ENCODE measurements at regions not wholly inside any gene's neighbourhood (a gene's known extent, or its start where the extent isn't known, plus 50 kb on each side); places are given as distances from the start of the nearest gene placed in this dataset.

- DNase-seq (ENCODE audit: low read depth in 1 of 2, low spot score in 1 of 2) = no peak
Measured at GRCh38 chr5:4873652-4874051, 266.5 kb upstream of the ADAMTS16 start.

DNA sequence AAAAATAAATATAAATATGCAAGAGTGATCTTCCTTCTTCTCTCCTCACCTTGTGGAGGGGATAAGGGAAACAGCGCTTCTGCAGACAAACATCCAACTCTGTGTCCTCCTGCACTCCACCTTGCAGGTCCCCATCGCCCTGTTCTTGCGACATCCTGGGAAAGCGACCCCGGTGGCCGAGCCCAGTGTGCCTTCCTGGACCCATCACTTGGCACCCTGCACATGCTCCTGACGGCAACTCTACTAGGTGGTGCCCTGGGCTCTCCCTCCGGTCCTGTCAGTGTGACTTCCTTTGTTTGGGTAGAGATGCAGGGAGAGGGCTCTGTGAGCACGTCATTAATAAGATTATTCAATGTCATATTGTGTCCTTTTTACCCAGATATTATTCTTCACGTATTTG lies 266.0 kb upstream of the ADAMTS16 start:
- no peak overlapping the region for H3K4me3 ChIP-seq (replicated peaks; ENCODE audit: insufficient read depth, low read length)
- no peak overlapping the region for H3K27ac ChIP-seq (replicated peaks)
- TF ChIP-seq POLR2AphosphoS5 (IDR thresholded peaks at IDR 0.05; ENCODE audit: low read depth) (no peak), SPI1 (IDR thresholded peaks at IDR 0.05; ENCODE audit: borderline replicate concordance, low read depth) (no peak)
- no peak for DNase-seq (ENCODE audit: low read depth in 1 of 2, low spot score in 1 of 2)
- H3K27me3 ChIP-seq (ENCODE audit: insufficient read depth, poor library complexity, severe bottlenecking) = no peaks in the 10 kb centered on the region

More at GRCh38 chr5:4873652-4874051, 266.5 kb upstream of the ADAMTS16 start:
- TF ChIP-seq REST (IDR thresholded peaks at IDR 0.05; ENCODE audit: insufficient replicate concordance, low read depth) (no peak), POLR2AphosphoS5 (IDR thresholded peaks at IDR 0.05; ENCODE audit: low read depth) (no peak), GABPA (IDR thresholded peaks at IDR 0.05; ENCODE audit: low read depth) (no peak), SPI1 (IDR thresholded peaks at IDR 0.05; ENCODE audit: borderline replicate concordance, low read depth) (no peak)
- TF ChIP-seq, protein P1, sequence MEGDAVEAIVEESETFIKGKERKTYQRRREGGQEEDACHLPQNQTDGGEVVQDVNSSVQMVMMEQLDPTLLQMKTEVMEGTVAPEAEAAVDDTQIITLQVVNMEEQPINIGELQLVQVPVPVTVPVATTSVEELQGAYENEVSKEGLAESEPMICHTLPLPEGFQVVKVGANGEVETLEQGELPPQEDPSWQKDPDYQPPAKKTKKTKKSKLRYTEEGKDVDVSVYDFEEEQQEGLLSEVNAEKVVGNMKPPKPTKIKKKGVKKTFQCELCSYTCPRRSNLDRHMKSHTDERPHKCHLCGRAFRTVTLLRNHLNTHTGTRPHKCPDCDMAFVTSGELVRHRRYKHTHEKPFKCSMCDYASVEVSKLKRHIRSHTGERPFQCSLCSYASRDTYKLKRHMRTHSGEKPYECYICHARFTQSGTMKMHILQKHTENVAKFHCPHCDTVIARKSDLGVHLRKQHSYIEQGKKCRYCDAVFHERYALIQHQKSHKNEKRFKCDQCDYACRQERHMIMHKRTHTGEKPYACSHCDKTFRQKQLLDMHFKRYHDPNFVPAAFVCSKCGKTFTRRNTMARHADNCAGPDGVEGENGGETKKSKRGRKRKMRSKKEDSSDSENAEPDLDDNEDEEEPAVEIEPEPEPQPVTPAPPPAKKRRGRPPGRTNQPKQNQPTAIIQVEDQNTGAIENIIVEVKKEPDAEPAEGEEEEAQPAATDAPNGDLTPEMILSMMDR (IDR thresholded peaks at IDR 0.05; ENCODE audit: insufficient read depth, low read length) = no peak
- no peaks in the 10 kb centered on the region for H3K27me3 ChIP-seq (ENCODE audit: insufficient read depth, poor library complexity, severe bottlenecking)
- H3K27ac ChIP-seq (replicated peaks) = no peak overlapping the region
- H3K4me3 ChIP-seq (replicated peaks; ENCODE audit: insufficient read depth, low read length) = no peak overlapping the region

DNA sequence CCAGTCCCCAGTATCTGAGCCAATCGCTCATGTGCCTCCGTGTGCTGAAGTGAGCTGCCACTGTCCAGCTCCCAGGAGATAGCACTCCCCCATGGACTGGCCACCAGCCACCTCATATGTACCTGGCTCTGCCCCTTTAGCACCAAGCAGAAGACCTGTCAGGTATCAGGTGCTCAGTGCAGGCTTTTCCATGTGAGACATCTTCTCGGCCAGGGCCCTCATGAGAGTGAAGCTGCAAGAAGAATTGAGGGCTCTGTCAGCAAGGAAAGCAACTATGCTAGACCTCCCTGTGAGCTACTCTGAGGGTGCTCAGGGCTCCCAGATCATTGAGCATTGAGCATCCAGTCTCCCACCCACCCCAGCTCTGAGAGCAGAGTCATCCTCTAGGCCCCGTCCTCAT lies 264.2 kb upstream of the ADAMTS16 start:
- H3K27me3 ChIP-seq (ENCODE audit: insufficient read depth, poor library complexity, severe bottlenecking) = no peaks in the 10 kb centered on the region
- TF ChIP-seq SPI1 (IDR thresholded peaks at IDR 0.05; ENCODE audit: borderline replicate concordance, low read depth) = no peak
- TF ChIP-seq POLR2AphosphoS5 (IDR thresholded peaks at IDR 0.05; ENCODE audit: low read depth) = no peak
- TF ChIP-seq GABPA (IDR thresholded peaks at IDR 0.05; ENCODE audit: low read depth) = no peak
- TF ChIP-seq, protein P1 (IDR thresholded peaks at IDR 0.05; ENCODE audit: insufficient read depth, low read length) = no peak
- TF ChIP-seq REST (IDR thresholded peaks at IDR 0.05; ENCODE audit: insufficient replicate concordance, low read depth) = no peak
- no peak overlapping the region for H3K4me3 ChIP-seq (replicated peaks; ENCODE audit: insufficient read depth, low read length)
- H3K27ac ChIP-seq (replicated peaks) = no peak overlapping the region
- no peak for DNase-seq (ENCODE audit: low read depth in 1 of 2, low spot score in 1 of 2)

DNA sequence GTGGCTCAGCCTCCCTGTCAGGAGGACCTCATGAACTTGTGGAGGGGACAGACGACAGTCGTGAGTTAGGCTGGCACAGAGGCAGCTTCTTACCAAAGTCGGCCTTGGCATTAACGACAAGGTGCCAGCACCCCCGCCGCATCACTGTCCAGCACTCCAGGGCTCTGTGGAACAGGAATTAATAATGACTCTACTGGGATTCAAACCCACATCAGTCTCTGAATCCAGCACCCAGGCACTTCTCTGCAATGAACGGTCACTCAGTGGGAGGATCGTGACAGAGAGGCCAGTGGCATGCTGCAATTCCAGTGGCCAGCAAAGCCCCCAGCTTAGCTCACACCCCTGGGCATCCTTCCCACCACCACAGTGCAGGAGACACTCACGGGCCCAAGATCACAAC lies 263.3 kb upstream of the ADAMTS16 start:
- TF ChIP-seq, protein P1 (IDR thresholded peaks at IDR 0.05; ENCODE audit: insufficient read depth, low read length) = no peak
- TF ChIP-seq REST (IDR thresholded peaks at IDR 0.05; ENCODE audit: insufficient replicate concordance, low read depth) = no peak
- no peak for TF ChIP-seq GABPA (IDR thresholded peaks at IDR 0.05; ENCODE audit: low read depth)
- TF ChIP-seq POLR2AphosphoS5 (IDR thresholded peaks at IDR 0.05; ENCODE audit: low read depth) = no peak
- DNase-seq (ENCODE audit: low read depth in 1 of 2, low spot score in 1 of 2) = no peak
- H3K27ac ChIP-seq (replicated peaks) = no peak overlapping the region
- H3K4me3 ChIP-seq (replicated peaks; ENCODE audit: insufficient read depth, low read length) = no peak overlapping the region
- H3K27me3 ChIP-seq (ENCODE audit: insufficient read depth, poor library complexity, severe bottlenecking) = no peaks in the 10 kb centered on the region
